Epithelial cell of esophagus (primary cell): ENCODE measurements at regions not wholly inside any gene's neighbourhood (a gene's known extent, or its start where the extent isn't known, plus 50 kb on each side); places are given as distances from the start of the nearest gene placed in this dataset.
A peak's percentile ranks its signal among the peaks of the same experiment; 100 is the strongest.

Source experiments
- DNase-seq: peaks from one replicate; pipeline ENCODE4 v3.0.0; 2010; ENCODE audit warnings: low read depth
- H3K4me3 ChIP-seq: 2 replicates; pipeline ENCODE4 v1.5.1; 2011; ENCODE audit warnings: mild to moderate bottlenecking, low read length, control low read depth
- CTCF ChIP-seq: IDR thresholded peaks from 2 replicates; pipeline ENCODE4 v1.5.1; 2011; ENCODE audit warnings: low read depth, mild to moderate bottlenecking, low read length, control low read depth, inconsistent platforms; ENCODE audit not compliant: insufficient read depth; ENCODE audit errors: missing control alignments

- DNase-seq, result peak; percentile 59
- no peak for TF ChIP-seq CTCF
- no peak overlapping the region for H3K4me3 ChIP-seq
Observed at GRCh38 chr7:21370283-21370982, 57.5 kb upstream of the SP4 start.

GRCh38 chr7:21371360-21371759 lies 56.5 kb upstream of the SP4 start:
- DNase-seq, result no peak
- no peak overlapping the region for H3K4me3 ChIP-seq
- TF ChIP-seq CTCF, result no peak

- no peak overlapping the region for H3K4me3 ChIP-seq
- TF ChIP-seq CTCF, result no peak
- DNase-seq, result no peak
Observed at GRCh38 chr7:21373031-21373430, 54.9 kb upstream of the SP4 start.

GRCh38 chr7:21374134-21374533 lies 53.7 kb upstream of the SP4 start:
- H3K4me3 ChIP-seq, result no peak overlapping the region
- DNase-seq, result no peak
- no peak for TF ChIP-seq CTCF

GRCh38 chr7:21377545-21377944 lies 50.3 kb upstream of the SP4 start:
- no peak for TF ChIP-seq CTCF
- H3K4me3 ChIP-seq, result no peak overlapping the region
- no peak for DNase-seq
